Thyroid gland (tissue), 4 donors: ENCODE measurements at regions not wholly inside any gene's neighbourhood (a gene's known extent, or its start where the extent isn't known, plus 50 kb on each side); places are given as distances from the start of the nearest gene placed in this dataset.

Source experiments
- POLR2A ChIP-seq, 2 donors: fragments of 450-650 bp; IDR thresholded peaks; one replicate each; pipeline ENCODE4 v1.6.1; 2017; ENCODE audit warnings: antibody characterized with exemption in 2 of 2, mild to moderate bottlenecking in 2 of 2, moderate library complexity in 1 of 2
- TF ChIP-seq, protein P1 (sequence below), 6 experiments: fragments of 200-600 bp in 3 of 6; fragments of 450-650 bp in 3 of 6; sonication (generic) in 3 of 6; IDR thresholded peaks; one replicate each; pipeline ENCODE4 v1.5.1; 2016 to 2019; ENCODE audit warnings: antibody characterized with exemption in 6 of 6, mild to moderate bottlenecking in 2 of 6, inconsistent platforms in 1 of 6, moderate library complexity in 1 of 6

DNA sequence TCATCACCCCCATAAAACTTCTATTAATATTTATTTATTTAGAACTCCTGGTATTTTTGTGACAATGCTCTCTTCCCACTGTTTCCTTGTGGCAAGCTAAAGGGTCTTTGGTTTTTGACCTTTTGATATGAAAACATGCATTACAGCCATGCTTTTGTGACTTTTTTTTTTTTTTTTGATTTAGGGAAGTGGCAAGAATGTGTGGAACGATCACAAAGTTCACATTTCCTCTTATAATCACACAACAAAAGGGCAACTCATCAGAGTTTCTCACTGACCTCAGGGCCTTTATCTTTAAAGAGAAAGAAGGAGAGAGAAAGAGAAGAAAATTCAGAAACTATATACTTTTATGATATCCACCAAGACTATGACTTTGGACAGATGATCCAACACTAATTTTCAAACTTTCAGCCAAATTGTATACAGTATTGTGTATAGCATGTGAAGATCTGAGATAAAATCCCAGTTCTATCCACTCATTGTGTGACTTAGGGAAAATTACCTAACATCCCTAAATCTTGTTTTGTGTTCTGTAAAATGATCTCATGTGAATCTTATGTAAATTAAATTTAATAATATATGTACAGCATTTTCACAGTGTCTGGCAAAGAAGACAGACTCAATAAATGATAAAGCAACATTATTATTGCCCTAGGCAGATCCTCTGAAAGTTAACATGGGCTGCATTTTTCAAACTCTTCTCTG lies 106.8 kb upstream of the MARCKS start:
- TF ChIP-seq, protein P1, sequence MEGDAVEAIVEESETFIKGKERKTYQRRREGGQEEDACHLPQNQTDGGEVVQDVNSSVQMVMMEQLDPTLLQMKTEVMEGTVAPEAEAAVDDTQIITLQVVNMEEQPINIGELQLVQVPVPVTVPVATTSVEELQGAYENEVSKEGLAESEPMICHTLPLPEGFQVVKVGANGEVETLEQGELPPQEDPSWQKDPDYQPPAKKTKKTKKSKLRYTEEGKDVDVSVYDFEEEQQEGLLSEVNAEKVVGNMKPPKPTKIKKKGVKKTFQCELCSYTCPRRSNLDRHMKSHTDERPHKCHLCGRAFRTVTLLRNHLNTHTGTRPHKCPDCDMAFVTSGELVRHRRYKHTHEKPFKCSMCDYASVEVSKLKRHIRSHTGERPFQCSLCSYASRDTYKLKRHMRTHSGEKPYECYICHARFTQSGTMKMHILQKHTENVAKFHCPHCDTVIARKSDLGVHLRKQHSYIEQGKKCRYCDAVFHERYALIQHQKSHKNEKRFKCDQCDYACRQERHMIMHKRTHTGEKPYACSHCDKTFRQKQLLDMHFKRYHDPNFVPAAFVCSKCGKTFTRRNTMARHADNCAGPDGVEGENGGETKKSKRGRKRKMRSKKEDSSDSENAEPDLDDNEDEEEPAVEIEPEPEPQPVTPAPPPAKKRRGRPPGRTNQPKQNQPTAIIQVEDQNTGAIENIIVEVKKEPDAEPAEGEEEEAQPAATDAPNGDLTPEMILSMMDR (IDR thresholded peaks at IDR 0.05) = no peak
- TF ChIP-seq POLR2A (IDR thresholded peaks at IDR 0.05) = no peak
